Limb (tissue), 2 donors: ENCODE measurements at regions not wholly inside any gene's neighbourhood (a gene's known extent, or its start where the extent isn't known, plus 50 kb on each side); places are given as distances from the start of the nearest gene placed in this dataset.
A peak's percentile ranks its signal among the peaks of the same experiment; 100 is the strongest.
"Not testable (repeated sequence)": the region's sequence is repeated elsewhere in the genome, so short reads cannot be mapped to it uniquely, and the experiment has no call there.

ENCODE experiments used
- DNase-seq, 2 donors: peaks; one replicate each; pipeline ENCODE4 v3.0.0-alpha.2; 2016; ENCODE audit errors: extremely low spot score in 2 of 2

DNA sequence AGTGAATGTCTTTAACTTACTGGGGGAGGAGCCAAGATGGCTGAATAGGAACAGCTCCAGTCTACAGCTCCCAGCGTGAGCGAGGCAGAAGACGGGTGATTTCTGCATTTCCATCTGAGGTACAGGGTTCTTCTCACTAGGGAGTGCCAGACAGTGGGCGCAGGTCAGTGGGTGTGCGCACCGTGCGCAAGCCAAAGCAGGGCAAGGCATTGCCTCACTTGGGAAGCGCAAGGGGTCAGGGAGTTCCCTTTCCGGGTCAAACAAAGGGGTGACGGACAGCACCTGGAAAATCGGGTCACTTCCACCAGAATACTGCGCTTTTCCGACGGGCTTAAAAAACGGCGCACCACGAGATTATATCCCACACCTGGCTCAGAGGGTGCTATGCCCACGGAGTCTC is 187.3 kb downstream of the CHIC2 start:
- not testable (repeated sequence) for DNase-seq

- no peak for DNase-seq
Observed at GRCh38 chr4:53866055-53866454, 198.3 kb downstream of the CHIC2 start.

- no peak for DNase-seq
Observed at GRCh38 chr4:53865054-53865453, 199.4 kb downstream of the CHIC2 start.

GRCh38 chr4:53863736-53864365 is 200.6 kb downstream of the CHIC2 start:
- DNase-seq = peak in 1 of 2 donors; percentile 36

GRCh38 chr4:53863158-53863557 is 201.2 kb downstream of the CHIC2 start:
- DNase-seq = peak in 1 of 2 donors; percentile 72

GRCh38 chr4:53861856-53862610 is 202.4 kb downstream of the CHIC2 start:
- DNase-seq = no peak

DNA sequence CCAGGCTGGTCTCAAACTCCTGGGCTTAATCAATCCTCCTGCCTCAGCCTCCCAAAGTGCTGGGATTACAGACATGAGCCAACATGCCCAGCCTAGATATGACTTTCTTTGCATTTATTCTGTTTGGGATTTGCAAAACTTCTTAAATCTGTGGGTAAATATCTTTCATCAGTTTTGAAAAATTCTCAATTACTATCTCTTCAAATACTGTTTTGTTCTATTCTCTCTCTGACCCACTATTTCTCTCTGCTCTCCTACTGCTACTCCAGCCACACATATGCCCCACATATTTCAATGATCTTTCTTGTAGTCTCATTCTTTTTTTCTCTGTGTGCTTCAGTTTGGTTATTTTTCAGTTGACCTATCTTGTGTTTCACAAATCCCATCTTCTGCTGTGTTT is 205.1 kb downstream of the CHIC2 start:
- no peak for DNase-seq

- DNase-seq = no peak
Observed at GRCh38 chr4:53858744-53859143, 205.7 kb downstream of the CHIC2 start.

DNA sequence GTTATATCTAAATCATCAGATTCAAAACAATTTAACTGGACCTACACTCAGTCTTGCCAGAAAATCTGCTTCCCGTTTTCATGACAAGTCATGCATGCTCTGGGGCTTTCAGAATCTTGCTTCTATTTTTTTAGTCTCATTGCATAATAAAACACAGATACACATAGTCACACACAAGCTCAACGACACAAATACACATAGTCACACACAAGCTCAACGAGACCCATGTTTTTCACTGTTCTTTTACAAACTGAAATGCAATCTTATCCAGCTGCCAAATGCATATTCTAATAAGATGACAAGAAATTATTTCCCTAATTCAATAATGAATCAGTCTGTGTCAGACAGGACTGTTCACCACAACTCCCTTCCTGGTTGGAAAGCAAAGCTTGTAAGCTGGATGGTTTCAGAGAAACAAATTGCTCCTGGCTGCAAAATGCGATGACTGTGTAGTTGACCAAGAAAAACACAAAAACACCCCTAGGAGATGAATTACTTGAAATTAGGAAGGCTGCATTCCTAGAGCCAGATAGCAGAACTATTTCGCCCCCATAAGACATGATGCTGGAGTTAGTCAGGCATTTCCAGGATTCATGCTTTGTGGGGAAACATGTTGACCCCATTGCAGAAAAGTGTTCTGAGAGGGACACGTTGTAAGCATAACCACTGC is 208.7 kb downstream of the CHIC2 start:
- peak in 1 of 2 donors; percentile 30 for DNase-seq

GRCh38 chr4:53854991-53855568 is 209.3 kb downstream of the CHIC2 start:
- DNase-seq = no peak

DNA sequence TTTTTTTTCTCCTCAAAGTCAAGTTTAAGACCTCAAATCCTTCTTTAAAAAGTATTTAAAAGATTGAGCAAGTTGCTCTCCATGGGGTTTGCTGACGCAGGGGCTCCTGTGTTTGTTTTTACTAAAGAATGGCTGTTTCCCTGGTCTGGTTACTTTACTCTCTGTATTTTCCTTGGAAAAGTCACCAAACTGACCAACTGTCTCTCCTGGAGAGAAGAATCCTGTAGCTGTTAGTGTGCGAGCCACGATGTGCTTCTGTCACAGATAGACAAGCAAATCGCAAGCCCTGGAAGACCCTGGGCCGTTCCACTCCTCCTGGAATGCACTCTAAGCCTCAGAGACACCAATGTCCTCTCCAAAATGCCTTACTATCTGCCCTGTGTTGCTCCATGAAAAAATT is 212.1 kb downstream of the CHIC2 start:
- no peak for DNase-seq

GRCh38 chr4:53847965-53848364 is 216.4 kb downstream of the CHIC2 start:
- DNase-seq = no peak

- no peak for DNase-seq
Observed at GRCh38 chr4:53844551-53844950, 219.9 kb downstream of the CHIC2 start.

DNA sequence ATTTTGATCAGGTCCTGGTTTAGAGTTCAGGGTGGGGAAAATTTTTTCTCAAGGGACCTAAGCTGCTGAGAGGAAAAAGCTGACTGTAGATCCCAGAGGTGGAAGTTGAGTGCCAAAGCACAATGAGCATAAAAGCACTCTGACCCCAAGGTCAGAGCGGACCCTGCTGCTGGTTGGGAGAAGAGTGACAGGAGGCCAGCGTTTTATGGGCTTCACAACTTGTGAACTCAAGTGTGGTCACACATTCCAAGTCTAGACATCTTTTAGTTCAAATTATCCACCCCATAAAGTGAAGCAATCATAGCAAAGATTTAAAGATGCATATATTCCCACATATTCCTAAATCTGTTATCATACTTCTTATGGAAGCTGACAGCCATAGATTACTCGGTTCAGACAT is 220.3 kb downstream of the CHIC2 start:
- no peak for DNase-seq

DNA sequence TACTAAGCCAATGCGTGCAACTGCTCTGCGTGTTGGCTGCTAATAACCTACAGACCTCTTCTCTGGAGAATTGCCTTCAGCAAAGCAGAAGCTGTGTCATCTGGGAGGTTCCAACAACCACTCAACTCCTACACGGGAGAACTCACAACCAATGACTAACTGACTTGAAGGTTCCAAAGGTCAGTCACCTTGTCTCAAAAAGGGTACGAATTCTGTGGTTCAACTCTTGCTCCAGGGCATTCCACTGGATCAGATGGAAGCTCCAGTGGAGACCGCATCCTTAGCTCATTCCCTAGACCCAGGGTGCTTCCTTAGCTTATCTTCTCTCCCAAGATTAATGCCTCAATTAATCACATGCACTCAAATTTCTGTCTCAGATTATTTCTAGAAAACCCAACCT is 222.7 kb downstream of the CHIC2 start:
- no peak for DNase-seq

DNA sequence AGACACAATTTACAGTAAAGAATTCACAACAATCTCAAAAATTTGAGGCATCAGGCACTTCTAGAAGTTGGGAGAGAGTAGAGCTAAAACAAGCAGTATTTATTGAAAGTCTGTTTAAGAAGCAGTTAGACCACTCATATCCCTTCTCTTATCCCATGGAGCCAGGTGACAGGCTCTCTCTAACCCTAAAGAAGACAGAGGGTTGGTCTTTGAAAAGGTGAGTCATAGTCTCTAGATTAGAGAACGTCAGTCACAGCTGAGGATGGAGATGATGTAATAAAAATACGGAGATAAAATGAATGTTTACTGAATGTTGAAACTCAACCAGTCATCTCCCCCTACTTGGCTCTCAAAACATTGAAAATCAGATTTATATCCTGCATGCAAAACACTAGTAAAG is 223.8 kb downstream of the CHIC2 start:
- no peak for DNase-seq

DNA sequence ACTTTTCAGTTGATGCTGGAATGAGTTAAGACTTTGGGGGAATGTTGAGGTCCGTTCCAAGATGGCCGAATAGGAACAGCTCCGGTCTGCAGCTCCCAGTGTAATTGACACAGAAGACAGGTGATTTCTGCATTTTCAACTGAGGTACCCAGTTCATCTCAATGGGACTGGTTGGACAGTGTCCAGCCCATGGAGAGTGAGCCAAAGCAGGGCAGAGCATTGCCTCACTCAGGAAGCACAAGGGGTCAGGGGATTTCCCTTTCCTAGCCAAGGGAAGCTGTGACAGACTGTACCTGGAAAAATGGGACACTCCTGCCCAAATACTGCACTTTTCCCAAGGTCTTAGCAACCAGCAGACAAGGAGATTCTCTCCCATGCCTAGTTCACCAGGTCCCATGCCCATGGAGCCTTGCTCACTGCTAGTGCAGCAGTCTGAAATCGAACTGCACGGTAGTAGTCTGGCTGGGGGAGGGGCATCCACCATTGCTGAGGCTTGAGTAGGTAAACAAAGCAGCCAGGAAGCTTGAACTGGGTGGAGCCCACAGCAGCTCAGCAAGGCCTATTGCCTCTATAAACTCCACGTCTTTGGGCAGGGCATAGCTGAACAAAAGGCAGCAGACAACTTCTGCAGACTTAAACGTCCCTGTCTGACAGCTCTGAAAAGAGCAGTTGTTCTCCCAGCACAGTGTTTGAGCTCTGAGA is 231.0 kb downstream of the CHIC2 start:
- not testable (repeated sequence) for DNase-seq

DNA sequence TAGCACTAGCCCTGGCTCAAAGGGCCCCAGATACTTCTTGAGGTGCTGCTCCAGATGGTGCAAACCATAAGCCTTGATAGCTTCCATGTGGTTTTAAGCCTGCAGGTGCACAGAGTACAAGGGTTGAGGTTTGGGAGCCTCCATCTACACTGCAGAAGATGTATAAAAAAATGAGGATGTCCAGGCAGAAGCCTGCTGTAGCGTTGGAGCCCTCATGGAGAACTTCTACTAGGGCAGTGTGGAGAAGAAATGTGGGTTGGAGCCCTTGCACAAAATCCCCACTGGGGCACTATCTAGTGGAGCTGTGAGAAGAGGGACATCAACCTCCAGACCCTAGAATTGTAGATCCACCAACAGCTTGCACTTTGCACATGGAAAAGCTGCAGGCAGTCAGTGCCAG is 231.9 kb downstream of the CHIC2 start:
- DNase-seq = no peak

GRCh38 chr4:53830511-53830910 is 233.9 kb downstream of the CHIC2 start:
- no peak for DNase-seq

GRCh38 chr4:53821179-53821851 is 230.0 kb upstream of the LNX1 start:
- DNase-seq = no peak

GRCh38 chr4:53818104-53818503 is 226.8 kb upstream of the LNX1 start:
- DNase-seq = no peak
